BE2C (cell line): ENCODE measurements at regions not wholly inside any gene's neighbourhood (a gene's known extent, or its start where the extent isn't known, plus 50 kb on each side); places are given as distances from the start of the nearest gene placed in this dataset.

Experiments
- DNase-seq: peaks from one replicate; pipeline ENCODE4 v3.0.0-alpha.2; 2020
- H3K27me3 ChIP-seq: fragments of 250-450 bp; sonication (Bioruptor Pico); 2 replicates; pipeline ENCODE4 v1.5.1; 2020; ENCODE audit warnings: mild to moderate bottlenecking
- H3K36me3 ChIP-seq: fragments of 250-450 bp; sonication (Bioruptor Pico); 2 replicates; pipeline ENCODE4 v1.5.1; 2020; ENCODE audit warnings: mild to moderate bottlenecking
- H3K4me1 ChIP-seq: fragments of 250-450 bp; sonication (Bioruptor Pico); 2 replicates; pipeline ENCODE4 v1.5.1; 2020
- H3K4me3 ChIP-seq: 2 replicates; pipeline ENCODE4 v1.5.1; 2011; ENCODE audit warnings: low read depth, low read length
- H3K9me3 ChIP-seq: fragments of 250-450 bp; sonication (Bioruptor Pico); 2 replicates; pipeline ENCODE4 v1.5.1; 2020
- TF ChIP-seq, protein P1 (sequence below): IDR thresholded peaks from 2 replicates; pipeline ENCODE4 v1.5.1; 2012; ENCODE audit warnings: mild to moderate bottlenecking, low read depth, low read length

DNA sequence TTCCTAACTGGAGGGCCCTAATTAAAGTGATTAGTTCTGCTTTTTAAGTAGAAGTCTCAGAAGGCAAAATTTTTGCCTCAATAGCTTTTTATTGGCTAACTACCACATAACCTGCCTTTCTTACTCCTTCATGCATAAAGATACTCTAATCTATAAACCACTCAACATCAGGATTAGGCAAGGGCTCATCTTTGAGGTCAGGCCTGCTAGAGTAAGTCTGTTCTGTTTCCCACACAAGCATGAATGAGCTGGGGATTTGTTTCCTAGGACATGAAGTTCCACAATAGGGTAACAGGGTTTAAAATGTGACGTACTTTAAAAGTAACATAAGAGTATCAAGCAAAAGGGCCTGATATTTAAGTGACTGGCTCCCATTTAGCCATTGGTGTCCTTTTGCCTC lies 522.7 kb upstream of the TYRP1 start:
- TF ChIP-seq, protein P1, sequence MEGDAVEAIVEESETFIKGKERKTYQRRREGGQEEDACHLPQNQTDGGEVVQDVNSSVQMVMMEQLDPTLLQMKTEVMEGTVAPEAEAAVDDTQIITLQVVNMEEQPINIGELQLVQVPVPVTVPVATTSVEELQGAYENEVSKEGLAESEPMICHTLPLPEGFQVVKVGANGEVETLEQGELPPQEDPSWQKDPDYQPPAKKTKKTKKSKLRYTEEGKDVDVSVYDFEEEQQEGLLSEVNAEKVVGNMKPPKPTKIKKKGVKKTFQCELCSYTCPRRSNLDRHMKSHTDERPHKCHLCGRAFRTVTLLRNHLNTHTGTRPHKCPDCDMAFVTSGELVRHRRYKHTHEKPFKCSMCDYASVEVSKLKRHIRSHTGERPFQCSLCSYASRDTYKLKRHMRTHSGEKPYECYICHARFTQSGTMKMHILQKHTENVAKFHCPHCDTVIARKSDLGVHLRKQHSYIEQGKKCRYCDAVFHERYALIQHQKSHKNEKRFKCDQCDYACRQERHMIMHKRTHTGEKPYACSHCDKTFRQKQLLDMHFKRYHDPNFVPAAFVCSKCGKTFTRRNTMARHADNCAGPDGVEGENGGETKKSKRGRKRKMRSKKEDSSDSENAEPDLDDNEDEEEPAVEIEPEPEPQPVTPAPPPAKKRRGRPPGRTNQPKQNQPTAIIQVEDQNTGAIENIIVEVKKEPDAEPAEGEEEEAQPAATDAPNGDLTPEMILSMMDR, result no peak
- Histone ChIP-seq H3K4me3 (no peak overlapping the region), H3K27me3 (no peaks in the 10 kb centered on the region), H3K36me3 (no peaks in the 10 kb centered on the region), H3K4me1 (no peaks in the 10 kb centered on the region), H3K9me3 (no peaks in the 10 kb centered on the region)
- no peak for DNase-seq

DNA sequence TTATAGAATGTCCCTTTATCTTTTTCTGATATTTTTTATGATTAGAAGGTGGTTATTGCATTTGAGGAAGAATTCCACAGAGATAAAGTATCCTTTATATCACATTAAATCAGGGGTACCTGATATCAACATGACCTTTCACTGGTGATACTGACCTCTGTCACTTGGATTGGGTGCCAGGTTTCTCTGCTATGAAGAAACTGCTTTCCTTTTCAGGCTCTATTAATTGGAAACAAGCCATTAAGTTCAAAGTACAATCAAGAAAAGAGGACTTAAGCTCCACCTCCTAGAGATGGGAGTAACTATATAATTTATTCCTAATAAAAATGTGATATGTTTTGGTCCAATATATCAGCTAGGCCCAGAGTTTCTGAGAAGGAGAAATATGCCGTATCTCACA lies 514.6 kb upstream of the TYRP1 start:
- no peak overlapping the region for H3K4me3 ChIP-seq
- H3K4me1 ChIP-seq, result no peaks in the 10 kb centered on the region
- DNase-seq, result no peak
- H3K9me3 ChIP-seq, result no peaks in the 10 kb centered on the region
- no peaks in the 10 kb centered on the region for H3K27me3 ChIP-seq
- TF ChIP-seq, protein P1, result no peak
- H3K36me3 ChIP-seq, result no peaks in the 10 kb centered on the region

DNA sequence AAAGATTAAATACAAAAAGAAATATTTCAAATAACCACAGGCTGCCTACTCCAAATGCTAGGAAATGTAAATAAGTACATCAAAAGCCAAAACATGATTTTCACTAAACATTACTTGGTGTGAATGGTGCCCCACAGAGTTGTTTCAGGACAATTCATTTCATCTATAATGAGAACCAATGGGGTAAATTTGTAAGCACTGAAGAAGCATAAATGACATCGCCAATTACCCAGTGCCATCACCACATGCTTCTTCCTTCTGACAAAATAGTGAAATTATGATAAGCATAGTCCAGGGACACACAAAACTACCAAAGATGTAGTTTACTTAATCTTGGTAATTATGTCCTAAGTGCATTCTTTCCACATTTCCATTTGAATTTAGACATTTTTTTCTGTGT lies 510.4 kb upstream of the TYRP1 start:
- Histone ChIP-seq H3K9me3 (no peaks in the 10 kb centered on the region), H3K27me3 (no peaks in the 10 kb centered on the region), H3K4me1 (no peaks in the 10 kb centered on the region)

DNA sequence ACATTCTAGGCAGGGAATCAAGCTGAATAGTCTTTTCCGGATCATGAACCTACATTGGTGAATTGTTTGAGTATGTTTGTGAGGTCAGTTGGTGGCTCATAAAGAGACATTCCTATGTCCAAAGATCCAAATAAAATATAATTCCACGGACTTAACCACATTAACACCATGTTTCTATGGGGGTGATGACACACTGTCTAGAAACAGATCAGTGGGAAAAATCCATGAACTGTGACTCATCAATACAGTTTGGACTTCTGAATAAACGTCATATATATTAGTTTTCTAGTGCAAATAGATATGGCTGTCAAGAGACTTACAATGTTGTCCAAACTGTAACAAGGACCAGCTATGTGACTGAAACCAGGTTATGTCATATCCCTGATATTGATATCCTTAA lies 509.9 kb upstream of the TYRP1 start:
- no peak for DNase-seq
- Histone ChIP-seq H3K4me1 (no peaks in the 10 kb centered on the region), H3K27me3 (no peaks in the 10 kb centered on the region), H3K9me3 (no peaks in the 10 kb centered on the region), H3K36me3 (no peaks in the 10 kb centered on the region), H3K4me3 (no peak overlapping the region)
- TF ChIP-seq, protein P1, result no peak

More for the DNA sequence above, 510.4 kb upstream of the TYRP1 start:
- H3K36me3 ChIP-seq, result no peaks in the 10 kb centered on the region
- TF ChIP-seq, protein P1, result no peak
- DNase-seq, result no peak
- no peak overlapping the region for H3K4me3 ChIP-seq

DNA sequence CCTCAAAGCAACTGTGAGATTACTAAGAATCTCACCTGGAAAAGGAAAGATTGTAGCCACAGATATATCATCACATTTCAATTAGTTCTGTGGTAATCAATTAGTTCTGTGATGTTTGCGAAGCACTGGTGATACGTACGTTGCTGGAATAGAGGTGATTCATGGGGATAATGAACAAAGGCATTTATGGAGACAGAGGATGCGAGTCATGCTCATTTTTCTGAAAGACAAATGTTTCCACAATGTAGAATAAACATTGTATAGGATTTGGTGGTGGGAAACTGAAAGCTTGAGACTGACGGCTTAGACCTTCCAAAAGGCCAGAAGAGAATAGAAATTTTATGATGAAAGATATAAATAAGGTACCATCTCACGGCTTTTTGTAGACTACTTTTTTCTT lies 507.3 kb upstream of the TYRP1 start:
- no peak for DNase-seq
- TF ChIP-seq, protein P1, result no peak
- Histone ChIP-seq H3K9me3 (no peaks in the 10 kb centered on the region), H3K4me3 (no peak overlapping the region), H3K36me3 (no peaks in the 10 kb centered on the region), H3K27me3 (no peaks in the 10 kb centered on the region), H3K4me1 (no peaks in the 10 kb centered on the region)

DNA sequence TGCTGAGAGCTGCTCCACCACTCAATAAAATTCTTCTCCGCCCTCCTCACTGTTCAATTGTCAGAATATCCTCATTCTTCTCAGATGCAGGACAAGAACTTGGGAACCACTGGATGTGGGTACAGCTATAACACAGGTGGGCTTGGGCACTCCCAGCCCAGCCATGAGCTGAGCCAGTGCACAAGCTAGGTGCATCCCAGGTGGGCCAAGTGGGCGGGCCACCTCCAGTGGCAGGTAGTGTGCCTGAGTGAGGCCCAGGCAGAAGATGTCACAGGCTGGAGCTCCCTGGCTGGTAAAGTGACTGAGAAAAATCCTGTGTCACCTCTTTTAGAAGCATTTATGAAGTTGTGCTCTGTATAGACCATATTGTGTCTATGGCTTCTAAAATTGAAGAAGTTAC lies 501.6 kb upstream of the TYRP1 start:
- no peak for DNase-seq
- Histone ChIP-seq H3K9me3 (no peaks in the 10 kb centered on the region), H3K4me1 (no peaks in the 10 kb centered on the region), H3K36me3 (no peaks in the 10 kb centered on the region), H3K27me3 (no peaks in the 10 kb centered on the region), H3K4me3 (no peak overlapping the region)
- TF ChIP-seq, protein P1, result no peak
